ENCODE measurements at regions not wholly inside any gene's neighbourhood (a gene's known extent, or its start where the extent isn't known, plus 50 kb on each side); places are given as distances from the start of the nearest gene placed in this dataset.

DNA sequence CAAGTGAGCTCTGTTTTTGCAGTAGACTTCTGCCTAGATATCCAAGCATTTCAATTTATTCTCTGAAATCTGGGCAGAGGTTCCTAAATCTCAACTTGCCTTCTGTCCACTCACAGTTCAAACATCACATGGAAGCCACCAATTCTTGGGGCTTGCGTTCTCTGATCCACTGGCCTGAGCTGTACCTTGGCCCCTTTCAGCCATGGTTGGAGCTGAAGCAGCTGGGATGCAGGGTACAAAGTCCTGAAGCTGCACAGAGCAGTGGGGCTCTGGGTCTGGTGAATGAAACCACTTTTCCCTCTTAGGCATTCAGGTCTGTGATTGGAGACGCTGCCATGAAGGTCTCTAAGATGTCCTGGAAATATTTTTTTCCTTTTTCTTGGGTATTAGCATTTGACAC lies 137.6 kb upstream of the KDM5D start:
- TF ChIP-seq, protein P1, sequence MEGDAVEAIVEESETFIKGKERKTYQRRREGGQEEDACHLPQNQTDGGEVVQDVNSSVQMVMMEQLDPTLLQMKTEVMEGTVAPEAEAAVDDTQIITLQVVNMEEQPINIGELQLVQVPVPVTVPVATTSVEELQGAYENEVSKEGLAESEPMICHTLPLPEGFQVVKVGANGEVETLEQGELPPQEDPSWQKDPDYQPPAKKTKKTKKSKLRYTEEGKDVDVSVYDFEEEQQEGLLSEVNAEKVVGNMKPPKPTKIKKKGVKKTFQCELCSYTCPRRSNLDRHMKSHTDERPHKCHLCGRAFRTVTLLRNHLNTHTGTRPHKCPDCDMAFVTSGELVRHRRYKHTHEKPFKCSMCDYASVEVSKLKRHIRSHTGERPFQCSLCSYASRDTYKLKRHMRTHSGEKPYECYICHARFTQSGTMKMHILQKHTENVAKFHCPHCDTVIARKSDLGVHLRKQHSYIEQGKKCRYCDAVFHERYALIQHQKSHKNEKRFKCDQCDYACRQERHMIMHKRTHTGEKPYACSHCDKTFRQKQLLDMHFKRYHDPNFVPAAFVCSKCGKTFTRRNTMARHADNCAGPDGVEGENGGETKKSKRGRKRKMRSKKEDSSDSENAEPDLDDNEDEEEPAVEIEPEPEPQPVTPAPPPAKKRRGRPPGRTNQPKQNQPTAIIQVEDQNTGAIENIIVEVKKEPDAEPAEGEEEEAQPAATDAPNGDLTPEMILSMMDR (conservative IDR thresholded peaks at IDR 0.05; ENCODE audit: low read length), result no peak
- H3K4me3 ChIP-seq (ENCODE audit: low read length), result no peak overlapping the region
- no peak for DNase-seq (ENCODE audit: low read depth)

DNA sequence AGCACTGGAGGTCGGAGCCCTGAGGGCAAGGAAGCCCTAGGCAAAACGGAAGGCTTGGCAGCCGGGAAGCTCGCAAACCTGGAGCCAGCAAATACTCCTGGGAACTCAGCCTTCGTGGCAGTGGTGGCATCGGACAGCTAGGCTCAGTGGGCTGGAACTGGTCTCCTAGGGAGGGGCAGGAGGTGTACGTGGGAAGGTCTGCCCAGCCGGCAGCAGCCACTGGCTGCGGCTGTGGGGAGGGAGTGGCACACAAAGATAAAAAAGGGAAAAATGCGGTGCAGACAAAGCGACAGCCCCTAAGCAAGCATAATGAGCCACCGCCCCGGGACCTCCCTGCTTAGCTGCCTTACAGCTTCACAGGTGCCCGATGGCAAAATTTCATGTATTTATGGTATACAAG lies 125.2 kb upstream of the KDM5D start:
- peak; percentile 0 for DNase-seq (ENCODE audit: low read depth)
- TF ChIP-seq, protein P1 (conservative IDR thresholded peaks at IDR 0.05; ENCODE audit: low read length), result no peak
- peak overlapping the region; percentile 17 for H3K4me3 ChIP-seq (ENCODE audit: low read length)

DNA sequence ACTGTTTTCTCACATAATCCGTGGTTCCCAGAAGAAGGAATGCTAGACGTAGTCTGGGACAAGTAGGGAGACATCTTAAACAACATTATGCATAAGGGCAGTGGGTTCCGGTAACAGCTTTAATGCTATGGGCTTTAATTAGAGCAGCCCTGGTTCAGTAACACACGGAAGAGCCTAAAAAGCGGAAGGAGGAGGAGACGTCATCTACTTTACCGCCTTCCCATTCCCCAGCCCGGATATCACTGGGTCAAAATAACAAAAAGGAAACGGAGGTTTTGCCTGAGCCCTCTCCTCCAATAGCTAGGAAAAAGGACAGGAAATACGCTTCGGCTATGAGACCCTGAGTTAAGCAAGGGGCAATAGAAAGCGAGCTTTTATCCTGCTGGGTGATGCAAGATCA lies 124.8 kb upstream of the KDM5D start:
- TF ChIP-seq, protein P1 (conservative IDR thresholded peaks at IDR 0.05; ENCODE audit: low read length), result no peak
- peak overlapping the region; percentile 17 for H3K4me3 ChIP-seq (ENCODE audit: low read length)
- DNase-seq (ENCODE audit: low read depth), result peak; percentile 0

DNA sequence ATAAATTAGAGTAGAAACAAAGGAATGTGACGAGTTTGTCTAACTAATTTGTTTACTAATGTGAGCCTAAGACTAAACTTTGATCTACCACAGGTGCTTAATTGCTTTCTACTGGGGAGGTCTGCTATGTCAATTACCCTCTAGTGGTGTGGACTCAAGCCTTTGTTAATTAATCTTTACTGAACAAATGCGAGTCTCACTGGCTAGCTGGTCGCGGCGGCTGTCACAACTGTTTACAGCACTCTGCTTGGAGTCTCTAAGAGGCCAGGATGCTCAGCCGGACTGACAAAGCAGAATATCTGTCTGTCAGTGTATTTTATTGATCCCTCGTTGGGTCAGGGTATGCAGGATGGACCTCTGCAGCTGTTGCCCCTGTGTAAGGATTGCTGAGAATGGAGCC lies 124.1 kb upstream of the KDM5D start:
- H3K4me3 ChIP-seq (ENCODE audit: low read length), result no peak overlapping the region
- TF ChIP-seq, protein P1 (conservative IDR thresholded peaks at IDR 0.05; ENCODE audit: low read length), result no peak
- no peak for DNase-seq (ENCODE audit: low read depth)

DNA sequence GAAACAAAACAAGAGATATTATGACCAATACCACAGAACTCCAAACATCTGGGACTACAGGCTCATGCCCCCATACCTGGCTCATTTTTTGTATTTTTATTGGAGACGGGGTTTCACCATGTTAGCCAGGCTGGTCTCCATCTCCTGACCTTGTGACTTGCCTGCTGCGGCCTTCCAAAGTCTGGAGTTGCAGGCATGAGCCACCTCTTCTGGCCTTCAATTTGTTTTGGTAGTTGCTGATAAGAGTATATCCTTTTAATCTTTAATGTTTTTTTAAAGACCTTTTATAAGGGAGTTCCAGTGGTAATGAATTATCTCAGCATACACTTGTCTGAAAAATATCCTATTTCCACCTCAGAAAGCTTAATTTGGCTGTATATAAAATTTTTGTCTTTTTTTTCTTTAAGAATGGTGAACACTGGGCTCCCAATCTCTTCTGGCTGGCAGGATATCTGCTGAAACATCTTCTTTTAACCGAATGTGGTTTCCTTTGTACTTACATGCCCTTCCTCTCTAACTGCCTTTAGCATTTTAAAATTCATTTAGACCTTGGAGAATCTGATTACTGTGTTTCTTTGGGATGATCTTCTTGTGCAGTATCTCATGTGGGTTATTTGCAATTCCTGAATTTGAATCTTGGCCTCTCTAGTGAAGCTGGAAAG lies 112.1 kb upstream of the KDM5D start:
- no peak for DNase-seq (ENCODE audit: low read depth)
- TF ChIP-seq, protein P1 (conservative IDR thresholded peaks at IDR 0.05; ENCODE audit: low read length), result no peak
- H3K4me3 ChIP-seq (ENCODE audit: low read length), result no peak overlapping the region

DNA sequence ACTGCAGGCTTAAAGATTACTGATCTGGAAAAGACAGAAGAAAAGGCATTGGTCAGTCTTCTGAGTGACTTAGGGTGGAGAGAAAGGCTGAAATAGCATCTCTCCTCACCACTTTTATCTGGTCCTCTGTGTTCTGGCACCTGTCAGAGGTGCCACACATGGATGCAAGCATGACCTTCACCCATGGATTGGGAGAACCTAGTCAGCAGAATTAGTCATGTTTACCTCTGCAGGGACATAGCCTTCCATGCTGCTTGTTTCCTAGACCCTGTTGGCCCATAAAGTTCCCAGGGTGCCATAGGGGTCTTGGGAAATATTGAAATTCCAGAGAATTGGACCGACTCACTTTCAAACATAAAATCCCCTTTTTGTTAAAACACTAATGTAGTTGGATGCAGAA lies 98.4 kb upstream of the KDM5D start:
- H3K4me3 ChIP-seq (ENCODE audit: low read length), result no peak overlapping the region
- TF ChIP-seq, protein P1 (conservative IDR thresholded peaks at IDR 0.05; ENCODE audit: low read length), result no peak
- no peak for DNase-seq (ENCODE audit: low read depth)

DNA sequence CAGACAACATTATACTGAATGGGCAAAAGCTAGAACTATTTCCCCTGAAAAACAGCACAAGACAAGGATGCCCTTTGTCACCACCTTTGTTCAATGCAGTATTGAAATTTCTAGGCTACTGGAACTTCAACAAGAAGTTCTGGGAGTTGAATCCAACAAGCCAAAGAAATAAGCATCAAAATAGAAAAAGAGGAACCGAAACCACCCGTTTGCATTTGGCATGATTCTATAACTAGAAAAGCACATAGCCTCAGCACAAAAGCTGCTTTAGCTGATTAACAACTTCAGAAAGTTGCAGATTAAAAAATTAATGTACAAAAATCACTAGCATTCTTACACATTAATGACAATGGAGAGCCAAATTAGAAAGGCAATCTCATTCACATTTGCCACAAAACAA lies 79.6 kb upstream of the KDM5D start:
- TF ChIP-seq, protein P1 (conservative IDR thresholded peaks at IDR 0.05; ENCODE audit: low read length), result no peak
- no peak for DNase-seq (ENCODE audit: low read depth)

More for the DNA sequence above, 79.6 kb upstream of the KDM5D start:
- no peak overlapping the region for H3K4me3 ChIP-seq (ENCODE audit: low read length)

All from AG10803 (cell line).